GM12878 (cell line): ENCODE measurements at regions not wholly inside any gene's neighbourhood (a gene's known extent, or its start where the extent isn't known, plus 50 kb on each side); places are given as distances from the start of the nearest gene placed in this dataset.

Experiments
- ATAC-seq: fragments of 200-7000 bp; cut with Tn5 transposase; 3 replicates; pipeline ENCODE4 v1.9.1; 2020; ENCODE audit warnings: mild to moderate bottlenecking, moderate library complexity
- BruUV-seq: library from RNA; stranded (reverse); fragments of 400-500 nt; replicated peaks from 2 replicates; lab custom pipeline; 2021; lab: Mats Ljungman, UMichigan
- CTCF ChIA-PET: fragments of 300-600 bp; sonication (Branson Sonifier 250); formaldehyde crosslinking; extraction: SDS; loops from one replicate; lab custom pipeline; 2021; ENCODE audit warnings: inconsistent platforms; lab: Yijun Ruan, JAX
- POLR2A ChIA-PET: fragments of 350-600 bp; formaldehyde crosslinking; extraction: SDS; loops from one replicate; lab custom pipeline; 2021; ENCODE audit warnings: inconsistent platforms; lab: Charles Lee
- RAD21 ChIA-PET: fragments of 300-600 bp; sonication (Branson Sonifier 250); formaldehyde crosslinking; loops from one replicate; lab custom pipeline; 2023; ENCODE audit warnings: antibody characterized with exemption; ENCODE audit not compliant: unreplicated experiment; lab: Charles Lee
- SMC1A ChIA-PET: fragments of 300-600 bp; sonication (Branson Sonifier 250); formaldehyde crosslinking; loops from one replicate; lab custom pipeline; 2023; ENCODE audit not compliant: unreplicated experiment, uncharacterized antibody; lab: Charles Lee
- DNase-seq: peaks from one replicate; pipeline ENCODE4 v3.0.0-alpha.2; 2011; ENCODE audit warnings: low read depth, low spot score
- FAIRE-seq: peaks from 3 replicates; lab custom pipeline; 2011; peaks lifted over from hg19 to GRCh38; lab: Jason Lieb, UNC
- H2AFZ ChIP-seq: 2 replicates; pipeline ENCODE4 v1.6.0; 2011; ENCODE audit warnings: low read depth, low read length, control low read depth; ENCODE audit not compliant: control insufficient read depth
- H3K27ac ChIP-seq: 2 replicates; pipeline ENCODE4 v1.5.1; 2011; ENCODE audit warnings: control low read depth; ENCODE audit not compliant: control insufficient read depth, insufficient read depth
- H3K27me3 ChIP-seq, 2 experiments: replicated peaks in 1 of 2; 2 replicates each; pipeline versions ENCODE4 v1.6.0 to v1.6.1; 2011; ENCODE audit warnings: low read length in 1 of 2; ENCODE audit not compliant: control insufficient read depth in 2 of 2, insufficient read depth in 2 of 2
- H3K36me3 ChIP-seq, 2 experiments: 2 replicates each; pipeline ENCODE4 v1.5.1; 2011; ENCODE audit warnings: low read length in 1 of 2; ENCODE audit not compliant: control insufficient read depth in 2 of 2, insufficient read depth in 2 of 2
- H3K4me1 ChIP-seq: 2 replicates; pipeline ENCODE4 v1.6.1; 2011; ENCODE audit warnings: mild to moderate bottlenecking, low read length, moderate library complexity, mixed read lengths; ENCODE audit not compliant: control insufficient read depth, insufficient read depth
- H3K4me2 ChIP-seq: 2 replicates; pipeline ENCODE4 v1.6.0; 2011; ENCODE audit warnings: control low read depth; ENCODE audit not compliant: control insufficient read depth, insufficient read depth
- H3K4me3 ChIP-seq: fragments of 200-600 bp; sonication (generic); 2 replicates; pipeline ENCODE4 v1.5.1; 2016
- H3K79me2 ChIP-seq: 2 replicates; pipeline ENCODE4 v1.6.0; 2011; ENCODE audit warnings: low read length; ENCODE audit not compliant: control insufficient read depth, insufficient read depth
- H3K9ac ChIP-seq: 2 replicates; pipeline ENCODE4 v1.8.0; 2011; ENCODE audit warnings: low read length, control low read depth, mixed read lengths; ENCODE audit not compliant: control insufficient read depth, insufficient read depth
- H3K9me3 ChIP-seq: replicated peaks from 3 replicates; pipeline ENCODE4 v1.5.1; 2011; ENCODE audit warnings: mild to moderate bottlenecking, low read length; ENCODE audit not compliant: control insufficient read depth, insufficient read depth
- H4K20me1 ChIP-seq: 2 replicates; pipeline ENCODE4 v1.6.0; 2011; ENCODE audit not compliant: control insufficient read depth, insufficient read depth
- CREB1 ChIP-seq: IDR thresholded peaks from 2 replicates; pipeline ENCODE4 v1.6.1; 2012; ENCODE audit warnings: low read depth, mild to moderate bottlenecking, inconsistent platforms
- FOS ChIP-seq: IDR thresholded peaks from 3 replicates; pipeline ENCODE4 v1.6.1; 2011; ENCODE audit warnings: borderline replicate concordance; ENCODE audit not compliant: insufficient read length; ENCODE audit errors: extremely low read depth
- JUNB ChIP-seq: IDR thresholded peaks from 2 replicates; pipeline ENCODE4 v1.6.1; 2016; ENCODE audit warnings: antibody characterized with exemption, mild to moderate bottlenecking
- KAT2A ChIP-seq: conservative IDR thresholded peaks from 2 replicates; pipeline ENCODE4 v1.6.1; 2011; ENCODE audit warnings: low read depth, low read length; ENCODE audit not compliant: control insufficient read depth
- PML ChIP-seq: IDR thresholded peaks from 2 replicates; pipeline ENCODE4 v1.6.1; 2012; ENCODE audit warnings: low read length, inconsistent platforms
- SKIL ChIP-seq: fragments of 450-650 bp; IDR thresholded peaks from 2 replicates; pipeline ENCODE4 v1.6.1; 2017; ENCODE audit warnings: mild to moderate bottlenecking, low read depth, inconsistent platforms; ENCODE audit not compliant: poor library complexity, severe bottlenecking
- SMAD1 ChIP-seq: fragments of 450-650 bp; IDR thresholded peaks from 2 replicates; pipeline ENCODE4 v1.6.1; 2018; ENCODE audit warnings: mild to moderate bottlenecking, low read depth; ENCODE audit not compliant: partially characterized antibody
- SMAD5 ChIP-seq: IDR thresholded peaks from 2 replicates; pipeline ENCODE4 v1.6.1; 2016; ENCODE audit warnings: antibody characterized with exemption, low read depth
- TARDBP ChIP-seq: IDR thresholded peaks from 2 replicates; pipeline ENCODE4 v1.6.1; 2016; ENCODE audit warnings: borderline replicate concordance
- ZZZ3 ChIP-seq: IDR thresholded peaks from 2 replicates; pipeline ENCODE4 v1.6.1; 2011; ENCODE audit warnings: low read depth; ENCODE audit not compliant: control insufficient read depth, insufficient read length
- WGBS: methylation state at CpG from one replicate; pipeline ENCODE4 v1.1.6; 2016; ENCODE audit warnings: low lambda C conversion rate; ENCODE audit not compliant: insufficient replicate concordance, insufficient coverage; ENCODE audit errors: missing lambda C conversion rate; 5-methylcytosine and 5-hydroxymethylcytosine counted together
- in situ Hi-C: fragments of 300-500 bp; cut with MboI; formaldehyde crosslinking; loops from 9 replicates; pipeline ENCODE4 v1.14.3; 2018; ENCODE audit warnings: mixed read lengths
- intact Hi-C: fragments of 100-400 bp; cut with micrococcal nuclease; formaldehyde crosslinking; loops from one replicate; pipeline ENCODE4 v1.14.2; 2022; ENCODE audit not compliant: unreplicated experiment

GRCh38 chr1:168863772-168864171, 134.8 kb upstream of the DPT start:
- DNase-seq: no peak
- 12% methylated on average over 5 of the region's 5 CpGs for WGBS

More at GRCh38 chr1:168863772-168864171, 134.8 kb upstream of the DPT start:
- H3K36me3 ChIP-seq: no peaks in the 10 kb centered on the region
- RAD21 ChIA-PET: no interaction called here
- no peak for FAIRE-seq
- no peak for ATAC-seq
- in situ Hi-C loops: no loop called here
- no TSS peak for BruUV-seq
- no peaks in the 10 kb centered on the region for H3K79me2 ChIP-seq
- H3K4me2 ChIP-seq: no peak overlapping the region
- H3K27ac ChIP-seq: no peak overlapping the region
- TF ChIP-seq SMAD5 (no peak), SMAD1 (no peak), JUNB (no peak), TARDBP (no peak), CREB1 (no peak), SKIL (no peak), PML (no peak), FOS (no peak), KAT2A (no peak), ZZZ3 (no peak)
- H3K4me3 ChIP-seq: no peak overlapping the region
- no peak overlapping the region for H2AFZ ChIP-seq
- SMC1A ChIA-PET: no interaction called here
- intact Hi-C loops: loop anchor here (10.0 kb wide), 1 partner anchor 61 kb away; no protein-coding TSS in a partner anchor
- no peaks in the 10 kb centered on the region for H4K20me1 ChIP-seq
- no peak overlapping the region for H3K9ac ChIP-seq
- peaks cover 2% of the 10 kb centered on the region; the same call in 2 of the 3 replicates for H3K9me3 ChIP-seq
- POLR2A ChIA-PET: no interaction called here
- H3K4me1 ChIP-seq: no peaks in the 10 kb centered on the region
- no peaks in the 10 kb centered on the region for H3K27me3 ChIP-seq
- CTCF ChIA-PET: interaction anchor here (0.5 kb wide), 1 partner anchor 51 kb away, joined by 3 read pairs; no protein-coding TSS in a partner anchor
